SH-SY5Y (cell line): ENCODE measurements at regions not wholly inside any gene's neighbourhood (a gene's known extent, or its start where the extent isn't known, plus 50 kb on each side); places are given as distances from the start of the nearest gene placed in this dataset.

Source experiments
- GATA2 ChIP-seq: IDR thresholded peaks from 2 replicates; pipeline ENCODE4 v1.6.1; 2011; ENCODE audit warnings: mild to moderate bottlenecking, low read depth, low read length
- GATA3 ChIP-seq: IDR thresholded peaks from 2 replicates; pipeline ENCODE4 v1.6.1; 2011; ENCODE audit warnings: low read depth, mild to moderate bottlenecking, low read length, moderate library complexity

DNA sequence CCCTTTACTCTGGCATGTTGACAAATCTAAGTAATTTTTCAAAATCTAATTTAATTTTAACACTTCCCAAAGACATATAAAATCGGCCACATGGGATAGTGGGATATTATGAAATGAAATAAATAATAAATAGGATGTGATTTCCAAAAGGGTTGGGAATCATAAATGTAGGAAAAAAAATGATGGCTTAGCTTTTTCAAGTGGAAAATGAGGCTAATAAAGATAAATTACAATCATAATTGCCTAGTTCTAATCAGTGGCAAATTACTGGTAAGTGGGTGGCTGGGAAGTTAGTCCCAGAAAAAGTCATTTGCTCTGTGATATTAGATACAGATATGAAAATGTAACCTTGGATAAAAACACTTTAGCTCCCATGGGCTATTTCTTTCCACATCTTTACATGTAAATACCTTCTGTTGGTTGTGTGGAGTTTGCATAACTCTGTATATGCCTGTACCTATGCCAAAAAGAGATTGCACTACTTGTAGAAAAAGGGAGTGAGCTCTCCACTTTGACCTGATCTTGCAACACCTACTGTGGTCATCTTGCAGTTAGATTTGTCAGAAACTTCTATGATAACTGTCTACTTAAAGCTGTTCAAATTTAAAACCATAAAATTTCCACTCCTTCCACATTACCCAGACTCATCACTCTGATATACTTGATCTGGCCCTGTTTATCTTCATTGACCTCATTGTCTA is 284.6 kb upstream of the KAZN start:
- TF ChIP-seq GATA2 (no peak), GATA3 (no peak)
